ENCODE measurements at regions not wholly inside any gene's neighbourhood (a gene's known extent, or its start where the extent isn't known, plus 50 kb on each side); places are given as distances from the start of the nearest gene placed in this dataset.

DNA sequence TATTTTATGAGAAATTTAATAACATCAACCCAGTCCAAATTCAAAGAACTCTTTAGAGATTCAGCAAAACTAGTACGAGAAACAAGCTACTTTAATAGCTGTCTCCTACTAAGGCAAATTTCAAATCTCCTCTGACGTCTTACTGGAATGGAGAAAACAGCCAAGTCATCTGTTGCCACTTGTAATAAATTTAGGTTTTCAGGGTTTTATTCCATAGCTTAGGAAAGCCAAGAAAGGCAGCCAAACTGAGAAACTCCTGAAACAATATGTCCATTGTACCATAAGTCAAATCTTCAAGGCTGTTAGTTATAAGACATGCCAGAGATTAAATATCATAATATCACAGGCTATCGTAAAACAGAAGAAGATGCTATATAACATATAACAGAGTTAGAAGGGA lies 524.6 kb upstream of the SETBP1 start:
- TF ChIP-seq, protein P1, sequence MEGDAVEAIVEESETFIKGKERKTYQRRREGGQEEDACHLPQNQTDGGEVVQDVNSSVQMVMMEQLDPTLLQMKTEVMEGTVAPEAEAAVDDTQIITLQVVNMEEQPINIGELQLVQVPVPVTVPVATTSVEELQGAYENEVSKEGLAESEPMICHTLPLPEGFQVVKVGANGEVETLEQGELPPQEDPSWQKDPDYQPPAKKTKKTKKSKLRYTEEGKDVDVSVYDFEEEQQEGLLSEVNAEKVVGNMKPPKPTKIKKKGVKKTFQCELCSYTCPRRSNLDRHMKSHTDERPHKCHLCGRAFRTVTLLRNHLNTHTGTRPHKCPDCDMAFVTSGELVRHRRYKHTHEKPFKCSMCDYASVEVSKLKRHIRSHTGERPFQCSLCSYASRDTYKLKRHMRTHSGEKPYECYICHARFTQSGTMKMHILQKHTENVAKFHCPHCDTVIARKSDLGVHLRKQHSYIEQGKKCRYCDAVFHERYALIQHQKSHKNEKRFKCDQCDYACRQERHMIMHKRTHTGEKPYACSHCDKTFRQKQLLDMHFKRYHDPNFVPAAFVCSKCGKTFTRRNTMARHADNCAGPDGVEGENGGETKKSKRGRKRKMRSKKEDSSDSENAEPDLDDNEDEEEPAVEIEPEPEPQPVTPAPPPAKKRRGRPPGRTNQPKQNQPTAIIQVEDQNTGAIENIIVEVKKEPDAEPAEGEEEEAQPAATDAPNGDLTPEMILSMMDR (IDR thresholded peaks at IDR 0.05; ENCODE audit: insufficient read depth, low read length, poor library complexity, severe bottlenecking), result no peak
- TF ChIP-seq EZH2phosphoT487 (conservative IDR thresholded peaks at IDR 0.05; ENCODE audit: low read length), result no peak

All from SU-DHL-6 (cell line).